ENCODE measurements at regions not wholly inside any gene's neighbourhood (a gene's known extent, or its start where the extent isn't known, plus 50 kb on each side); places are given as distances from the start of the nearest gene placed in this dataset.

DNA sequence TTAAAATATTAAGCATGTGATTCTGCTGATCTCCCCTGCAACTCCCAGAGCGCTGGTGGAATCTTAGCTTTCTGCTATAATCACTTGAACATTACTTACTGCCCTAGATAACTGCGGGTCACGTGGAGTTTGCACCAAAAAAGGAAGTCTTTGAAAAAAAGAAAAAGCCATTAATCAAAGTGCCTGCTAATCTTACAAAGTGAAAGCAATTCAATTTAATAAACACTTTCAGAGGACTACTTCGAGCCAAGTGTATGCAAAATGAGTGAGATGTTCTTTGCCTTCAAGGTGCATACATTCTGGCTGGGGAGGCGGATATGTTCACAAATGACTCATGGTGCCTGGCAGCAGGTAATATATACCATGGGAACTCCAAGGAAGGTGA, 109.9 kb upstream of the GAP43 start:
- CTCF ChIA-PET, result interaction anchor here (1.6 kb wide), 1 partner anchor 21 kb away, joined by 4 read pairs; no protein-coding TSS in a partner anchor

GRCh38 chr3:115517457-115518050, 105.8 kb upstream of the GAP43 start:
- no peak for DNase-seq (ENCODE audit: extremely low spot score)
- TF ChIP-seq, protein P1, sequence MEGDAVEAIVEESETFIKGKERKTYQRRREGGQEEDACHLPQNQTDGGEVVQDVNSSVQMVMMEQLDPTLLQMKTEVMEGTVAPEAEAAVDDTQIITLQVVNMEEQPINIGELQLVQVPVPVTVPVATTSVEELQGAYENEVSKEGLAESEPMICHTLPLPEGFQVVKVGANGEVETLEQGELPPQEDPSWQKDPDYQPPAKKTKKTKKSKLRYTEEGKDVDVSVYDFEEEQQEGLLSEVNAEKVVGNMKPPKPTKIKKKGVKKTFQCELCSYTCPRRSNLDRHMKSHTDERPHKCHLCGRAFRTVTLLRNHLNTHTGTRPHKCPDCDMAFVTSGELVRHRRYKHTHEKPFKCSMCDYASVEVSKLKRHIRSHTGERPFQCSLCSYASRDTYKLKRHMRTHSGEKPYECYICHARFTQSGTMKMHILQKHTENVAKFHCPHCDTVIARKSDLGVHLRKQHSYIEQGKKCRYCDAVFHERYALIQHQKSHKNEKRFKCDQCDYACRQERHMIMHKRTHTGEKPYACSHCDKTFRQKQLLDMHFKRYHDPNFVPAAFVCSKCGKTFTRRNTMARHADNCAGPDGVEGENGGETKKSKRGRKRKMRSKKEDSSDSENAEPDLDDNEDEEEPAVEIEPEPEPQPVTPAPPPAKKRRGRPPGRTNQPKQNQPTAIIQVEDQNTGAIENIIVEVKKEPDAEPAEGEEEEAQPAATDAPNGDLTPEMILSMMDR (IDR thresholded peaks at IDR 0.05; ENCODE audit: control extremely low read depth, extremely low read depth, low read depth, missing control alignments), result no peak
- CTCF ChIA-PET, result no interaction called here
- POLR2A ChIA-PET, result no interaction called here

More for the DNA sequence above, 109.9 kb upstream of the GAP43 start:
- DNase-seq (ENCODE audit: extremely low spot score), result no peak
- TF ChIP-seq, protein P1 (IDR thresholded peaks at IDR 0.05; ENCODE audit: control extremely low read depth, extremely low read depth, low read depth, missing control alignments), result no peak
- POLR2A ChIA-PET, result no interaction called here

DNA sequence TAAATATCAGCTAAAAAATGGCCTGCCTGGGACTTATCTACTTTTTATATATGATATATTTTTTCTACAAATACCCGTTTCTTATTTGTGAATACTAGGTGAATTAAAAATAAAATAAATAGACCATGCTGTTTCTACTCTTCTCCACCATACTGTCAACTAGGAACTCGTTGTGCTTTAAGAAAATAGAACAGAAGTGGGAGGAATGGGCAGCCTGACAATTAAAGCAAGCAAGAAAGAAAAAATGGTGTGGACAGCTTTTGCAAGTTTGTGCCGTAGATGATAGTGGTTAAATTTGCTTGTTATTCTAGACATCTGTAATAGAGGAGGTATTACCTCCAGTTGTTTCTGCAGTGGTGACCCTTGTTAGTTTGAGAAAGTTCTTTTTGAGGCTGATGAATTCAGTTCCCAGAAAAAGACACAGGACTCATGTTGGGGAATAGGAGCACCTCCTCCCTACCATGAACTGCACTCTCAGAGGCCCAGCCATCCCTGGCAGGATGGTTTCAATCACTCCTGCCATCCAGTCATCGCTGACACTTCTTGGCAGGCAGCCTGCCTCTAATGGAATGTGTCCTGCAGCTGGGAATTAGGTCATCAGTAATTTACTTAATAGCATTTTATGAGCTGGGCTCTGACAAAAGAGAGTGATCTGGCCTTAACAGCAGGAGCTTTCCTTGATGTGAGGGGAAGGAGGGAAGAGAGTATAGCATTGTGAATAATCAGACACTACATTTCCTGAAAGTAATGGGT, 105.0 kb upstream of the GAP43 start:
- CTCF ChIA-PET, result interaction anchor here (1.1 to 1.7 kb wide), 3 partner anchors 13 to 23 kb away, joined by 4 read pairs; no protein-coding TSS in a partner anchor
- no peak for DNase-seq (ENCODE audit: extremely low spot score)
- POLR2A ChIA-PET, result no interaction called here
- TF ChIP-seq, protein P1 (IDR thresholded peaks at IDR 0.05; ENCODE audit: control extremely low read depth, extremely low read depth, low read depth, missing control alignments), result no peak

GRCh38 chr3:115520241-115520640, 103.1 kb upstream of the GAP43 start:
- POLR2A ChIA-PET, result no interaction called here

GRCh38 chr3:115520651-115521245, 102.6 kb upstream of the GAP43 start:
- ChIA-PET POLR2A (no interaction called here), CTCF (no interaction called here)
- TF ChIP-seq, protein P1 (IDR thresholded peaks at IDR 0.05; ENCODE audit: control extremely low read depth, extremely low read depth, low read depth, missing control alignments), result no peak
- no peak for DNase-seq (ENCODE audit: extremely low spot score)

More at GRCh38 chr3:115520241-115520640, 103.1 kb upstream of the GAP43 start:
- TF ChIP-seq, protein P1 (IDR thresholded peaks at IDR 0.05; ENCODE audit: control extremely low read depth, extremely low read depth, low read depth, missing control alignments), result no peak
- CTCF ChIA-PET, result no interaction called here
- DNase-seq (ENCODE audit: extremely low spot score), result no peak

GRCh38 chr3:115523458-115523857, 99.9 kb upstream of the GAP43 start:
- TF ChIP-seq, protein P1 (IDR thresholded peaks at IDR 0.05; ENCODE audit: control extremely low read depth, extremely low read depth, low read depth, missing control alignments), result no peak
- no peak for DNase-seq (ENCODE audit: extremely low spot score)
- ChIA-PET POLR2A (no interaction called here), CTCF (interaction anchor here (1.0 to 1.7 kb wide), 6 partner anchors 9 to 38 kb away, joined by 3 to 4 read pairs (median 4); no protein-coding TSS in a partner anchor)
